HEK293 (cell line): ENCODE measurements at regions not wholly inside any gene's neighbourhood (a gene's known extent, or its start where the extent isn't known, plus 50 kb on each side); places are given as distances from the start of the nearest gene placed in this dataset.

ENCODE experiments used
- CTCF ChIA-PET: fragments of 350-600 bp; formaldehyde crosslinking; extraction: SDS; loops from one replicate; lab custom pipeline; 2021; ENCODE audit warnings: antibody characterized with exemption; lab: Yijun Ruan, JAX
- POLR2A ChIA-PET: fragments of 300-600 bp; formaldehyde crosslinking; extraction: SDS; loops from one replicate; lab custom pipeline; 2020; ENCODE audit warnings: antibody characterized with exemption, inconsistent platforms; lab: Yijun Ruan, JAX
- H3K27ac ChIP-seq: fragments of 200-500 bp; sonication (Bioruptor generic); 2 replicates; pipeline ENCODE4 v1.5.1; 2014; ENCODE audit warnings: low read depth, low read length, control low read depth, inconsistent platforms; ENCODE audit errors: extremely low read depth
- H3K36me3 ChIP-seq, 2 experiments: fragments of 200-500 bp in 1 of 2; sonication (Bioruptor generic) in 1 of 2; 1 replicate in 1 of 2; 2 replicates in 1 of 2; pipeline ENCODE4 v1.5.1; 2014 to 2017; ENCODE audit warnings: inconsistent platforms in 2 of 2, low read length in 2 of 2; ENCODE audit not compliant: control insufficient read depth in 2 of 2, insufficient read depth in 1 of 2
- H3K4me1 ChIP-seq: fragments of 200-500 bp; sonication (Bioruptor generic); 2 replicates; pipeline ENCODE4 v1.5.1; 2014; ENCODE audit warnings: mild to moderate bottlenecking, low read length, inconsistent platforms; ENCODE audit not compliant: control insufficient read depth, insufficient read depth
- H3K4me3 ChIP-seq: 2 replicates; pipeline ENCODE4 v1.5.1; 2011; ENCODE audit warnings: low read depth, mild to moderate bottlenecking, control low read depth, low read length, moderate library complexity
- H3K9me3 ChIP-seq: fragments of 200-500 bp; sonication (Bioruptor generic); 2 replicates; pipeline ENCODE4 v1.5.1; 2014; ENCODE audit warnings: low read depth, low read length, inconsistent platforms; ENCODE audit not compliant: control insufficient read depth, insufficient read depth
- KLF10 ChIP-seq: fragments of 450-650 bp; IDR thresholded peaks from 2 replicates; pipeline ENCODE4 v1.5.1; 2018; ENCODE audit warnings: missing biosample characterization, mild to moderate bottlenecking, missing genetic modification characterization
- PRDM1 ChIP-seq: fragments of 450-650 bp; formaldehyde crosslinking; IDR thresholded peaks from 2 replicates; pipeline ENCODE4; 2016; ENCODE audit warnings: missing biosample characterization, missing genetic modification characterization
- PRDM6 ChIP-seq: fragments of 450-650 bp; formaldehyde crosslinking; IDR thresholded peaks from 2 replicates; pipeline ENCODE4 v1.5.1; 2017; ENCODE audit warnings: missing biosample characterization, missing genetic modification characterization
- REST ChIP-seq: fragments of 450-650 bp; formaldehyde crosslinking; IDR thresholded peaks from 2 replicates; pipeline ENCODE4 v1.5.1; 2016; ENCODE audit warnings: missing biosample characterization, missing genetic modification characterization
- SCRT2 ChIP-seq: fragments of 450-650 bp; formaldehyde crosslinking; IDR thresholded peaks from 2 replicates; pipeline ENCODE4 v1.5.1; 2016; ENCODE audit warnings: missing biosample characterization, missing genetic modification characterization
- WT1 ChIP-seq: fragments of 450-650 bp; formaldehyde crosslinking; IDR thresholded peaks from 2 replicates; pipeline ENCODE4 v1.5.1; 2016; ENCODE audit warnings: missing biosample characterization, missing genetic modification characterization
- ZBTB26 ChIP-seq: fragments of 450-650 bp; formaldehyde crosslinking; optimal IDR thresholded peaks from 2 replicates; pipeline ENCODE3; 2016; ENCODE audit warnings: missing biosample characterization, mild to moderate bottlenecking, missing genetic modification characterization
- ZFP37 ChIP-seq: fragments of 450-650 bp; formaldehyde crosslinking; IDR thresholded peaks from 2 replicates; pipeline ENCODE4 v1.5.1; 2016; ENCODE audit warnings: missing biosample characterization, missing genetic modification characterization
- ZNF112 ChIP-seq: fragments of 450-650 bp; formaldehyde crosslinking; IDR thresholded peaks from 2 replicates; pipeline ENCODE4 v1.5.0; 2017; ENCODE audit warnings: missing biosample characterization, missing genetic modification characterization
- ZNF214 ChIP-seq: fragments of 450-650 bp; formaldehyde crosslinking; IDR thresholded peaks from 2 replicates; pipeline ENCODE4 v1.5.1; 2017; ENCODE audit warnings: missing biosample characterization, mild to moderate bottlenecking, missing genetic modification characterization, borderline replicate concordance
- ZNF248 ChIP-seq: fragments of 450-650 bp; formaldehyde crosslinking; IDR thresholded peaks from 2 replicates; pipeline ENCODE4 v1.5.1; 2017; ENCODE audit warnings: missing biosample characterization, missing genetic modification characterization
- ZNF513 ChIP-seq: fragments of 450-650 bp; IDR thresholded peaks from 2 replicates; pipeline ENCODE4 v1.5.1; 2018; ENCODE audit warnings: missing biosample characterization, missing genetic modification characterization
- ZNF514 ChIP-seq: fragments of 450-650 bp; formaldehyde crosslinking; IDR thresholded peaks from 2 replicates; pipeline ENCODE4 v1.5.1; 2016; ENCODE audit warnings: missing biosample characterization, missing genetic modification characterization
- ZNF555 ChIP-seq: fragments of 450-650 bp; formaldehyde crosslinking; conservative IDR thresholded peaks from 2 replicates; pipeline ENCODE4 v1.5.1; 2017; ENCODE audit warnings: missing biosample characterization, mild to moderate bottlenecking, missing genetic modification characterization, inconsistent platforms
- ZNF558 ChIP-seq: fragments of 450-650 bp; formaldehyde crosslinking; IDR thresholded peaks from 2 replicates; pipeline ENCODE4 v1.5.1; 2016; ENCODE audit warnings: missing biosample characterization, missing genetic modification characterization
- ZNF560 ChIP-seq: fragments of 450-650 bp; formaldehyde crosslinking; IDR thresholded peaks from 2 replicates; pipeline ENCODE4 v1.5.1; 2017; ENCODE audit warnings: missing biosample characterization, missing genetic modification characterization, borderline replicate concordance
- ZNF585B ChIP-seq: fragments of 450-650 bp; formaldehyde crosslinking; IDR thresholded peaks from 2 replicates; pipeline ENCODE4 v1.5.1; 2016; ENCODE audit warnings: missing biosample characterization, missing genetic modification characterization
- ZNF660 ChIP-seq: fragments of 450-650 bp; IDR thresholded peaks from 2 replicates; pipeline ENCODE4 v1.5.1; 2018; ENCODE audit warnings: missing biosample characterization, mild to moderate bottlenecking, missing genetic modification characterization
- ZNF701 ChIP-seq: fragments of 450-650 bp; formaldehyde crosslinking; IDR thresholded peaks from 2 replicates; pipeline ENCODE4 v1.5.1; 2016; ENCODE audit warnings: missing biosample characterization, missing genetic modification characterization
- ZNF843 ChIP-seq: fragments of 450-650 bp; formaldehyde crosslinking; IDR thresholded peaks from 2 replicates; pipeline ENCODE4 v1.5.1; 2016; ENCODE audit warnings: missing biosample characterization, missing genetic modification characterization
- TF ChIP-seq, protein P1 (sequence below): fragments of 450-650 bp; formaldehyde crosslinking; IDR thresholded peaks from 2 replicates; pipeline ENCODE4; 2016; ENCODE audit warnings: missing biosample characterization, missing genetic modification characterization
- TF ChIP-seq, protein P2 (sequence below): fragments of 450-650 bp; formaldehyde crosslinking; IDR thresholded peaks from 2 replicates; pipeline ENCODE4 v1.5.1; 2017; ENCODE audit warnings: missing biosample characterization, missing genetic modification characterization

GRCh38 chr5:174903172-174903732 lies 178.9 kb downstream of the MSX2 start:
- Histone ChIP-seq H3K9me3 (no peaks in the 10 kb centered on the region), H3K36me3 (no peaks in the 10 kb centered on the region), H3K27ac (no peak overlapping the region), H3K4me1 (no peaks in the 10 kb centered on the region)
- ChIA-PET CTCF (interaction anchor here (0.6 to 1.0 kb wide), 2 partner anchors 16 to 29 kb away, joined by 3 to 6 read pairs; no protein-coding TSS in a partner anchor), POLR2A (interaction anchor here (0.6 kb wide), 1 partner anchor 585 kb away, joined by 5 read pairs; no protein-coding TSS in a partner anchor)
- no peak for TF ChIP-seq ZNF660 (tag by site-specific recombination)
- no peak for TF ChIP-seq ZFP37 (tag by site-specific recombination)
- TF ChIP-seq REST = no peak
- TF ChIP-seq ZNF843 (tag by site-specific recombination) = no peak
- TF ChIP-seq ZNF214 (tag by site-specific recombination) = no peak
- no peak for TF ChIP-seq ZNF514 (tag by site-specific recombination)
- no peak for TF ChIP-seq ZNF585B (tag by site-specific recombination)
- no peak for TF ChIP-seq ZNF112
- no peak for TF ChIP-seq ZNF248
- no peak for TF ChIP-seq PRDM1
- no peak for TF ChIP-seq PRDM6 (tag by site-specific recombination)
- TF ChIP-seq, protein P1, sequence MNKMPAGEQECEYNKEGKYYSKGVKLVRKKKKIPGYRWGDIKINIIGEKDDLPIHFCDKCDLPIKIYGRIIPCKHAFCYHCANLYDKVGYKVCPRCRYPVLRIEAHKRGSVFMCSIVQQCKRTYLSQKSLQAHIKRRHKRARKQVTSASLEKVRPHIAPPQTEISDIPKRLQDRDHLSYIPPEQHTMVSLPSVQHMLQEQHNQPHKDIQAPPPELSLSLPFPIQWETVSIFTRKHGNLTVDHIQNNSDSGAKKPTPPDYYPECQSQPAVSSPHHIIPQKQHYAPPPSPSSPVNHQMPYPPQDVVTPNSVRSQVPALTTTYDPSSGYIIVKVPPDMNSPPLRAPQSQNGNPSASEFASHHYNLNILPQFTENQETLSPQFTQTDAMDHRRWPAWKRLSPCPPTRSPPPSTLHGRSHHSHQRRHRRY (tag by site-specific recombination) = no peak
- TF ChIP-seq, protein P2, sequence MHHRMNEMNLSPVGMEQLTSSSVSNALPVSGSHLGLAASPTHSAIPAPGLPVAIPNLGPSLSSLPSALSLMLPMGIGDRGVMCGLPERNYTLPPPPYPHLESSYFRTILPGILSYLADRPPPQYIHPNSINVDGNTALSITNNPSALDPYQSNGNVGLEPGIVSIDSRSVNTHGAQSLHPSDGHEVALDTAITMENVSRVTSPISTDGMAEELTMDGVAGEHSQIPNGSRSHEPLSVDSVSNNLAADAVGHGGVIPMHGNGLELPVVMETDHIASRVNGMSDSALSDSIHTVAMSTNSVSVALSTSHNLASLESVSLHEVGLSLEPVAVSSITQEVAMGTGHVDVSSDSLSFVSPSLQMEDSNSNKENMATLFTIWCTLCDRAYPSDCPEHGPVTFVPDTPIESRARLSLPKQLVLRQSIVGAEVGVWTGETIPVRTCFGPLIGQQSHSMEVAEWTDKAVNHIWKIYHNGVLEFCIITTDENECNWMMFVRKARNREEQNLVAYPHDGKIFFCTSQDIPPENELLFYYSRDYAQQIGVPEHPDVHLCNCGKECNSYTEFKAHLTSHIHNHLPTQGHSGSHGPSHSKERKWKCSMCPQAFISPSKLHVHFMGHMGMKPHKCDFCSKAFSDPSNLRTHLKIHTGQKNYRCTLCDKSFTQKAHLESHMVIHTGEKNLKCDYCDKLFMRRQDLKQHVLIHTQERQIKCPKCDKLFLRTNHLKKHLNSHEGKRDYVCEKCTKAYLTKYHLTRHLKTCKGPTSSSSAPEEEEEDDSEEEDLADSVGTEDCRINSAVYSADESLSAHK (tag by site-specific recombination) = no peak
- TF ChIP-seq, all 188 proteins: peak for 0
- no peak overlapping the region for H3K4me3 ChIP-seq

GRCh38 chr5:174901336-174901735 lies 177.0 kb downstream of the MSX2 start:
- H3K4me1 ChIP-seq = no peaks in the 10 kb centered on the region
- no peak overlapping the region for H3K4me3 ChIP-seq
- no peak overlapping the region for H3K27ac ChIP-seq
- POLR2A ChIA-PET = no interaction called here
- H3K36me3 ChIP-seq = no peaks in the 10 kb centered on the region
- CTCF ChIA-PET = interaction anchor here (0.7 kb wide), 1 partner anchor 18 kb away, joined by 3 read pairs; no protein-coding TSS in a partner anchor
- H3K9me3 ChIP-seq = no peaks in the 10 kb centered on the region
- no peak for TF ChIP-seq ZNF558 (tag by site-specific recombination)
- no peak for TF ChIP-seq KLF10 (tag by site-specific recombination)
- TF ChIP-seq ZNF555 (tag by site-specific recombination) = no peak
- TF ChIP-seq WT1 = no peak
- no peak for TF ChIP-seq ZNF560 (tag by site-specific recombination)
- TF ChIP-seq ZBTB26 (tag by site-specific recombination) = no peak
- no peak for TF ChIP-seq SCRT2 (tag by site-specific recombination)
- TF ChIP-seq ZNF513 (tag by site-specific recombination) = no peak
- no peak for TF ChIP-seq ZNF701 (tag by site-specific recombination)
- no peak for TF ChIP-seq PRDM6 (tag by site-specific recombination)
